H9 (cell line): ENCODE measurements at regions not wholly inside any gene's neighbourhood (a gene's known extent, or its start where the extent isn't known, plus 50 kb on each side); places are given as distances from the start of the nearest gene placed in this dataset.

Experiments
- DNase-seq: peaks from one replicate; pipeline ENCODE4 v3.0.0-alpha.2; 2017
- H2AFZ ChIP-seq: one replicate; pipeline ENCODE4 v1.6.1; 2013; ENCODE audit warnings: mild to moderate bottlenecking, low read length, control low read depth, moderate library complexity
- H2AK5ac ChIP-seq: 2 replicates; pipeline ENCODE4 v1.6.1; 2013; ENCODE audit warnings: low read length, control low read depth, mixed read lengths; ENCODE audit not compliant: insufficient read length
- H2BK120ac ChIP-seq: one replicate; pipeline ENCODE4 v1.6.1; 2013; ENCODE audit warnings: low read depth, mild to moderate bottlenecking, low read length, control low read depth, inconsistent platforms; ENCODE audit not compliant: poor library complexity, severe bottlenecking
- H2BK12ac ChIP-seq: 2 replicates; pipeline ENCODE4 v1.6.1; 2013; ENCODE audit warnings: low read length, control low read depth, mixed read lengths, low read depth; ENCODE audit not compliant: insufficient read length
- H2BK15ac ChIP-seq: 2 replicates; pipeline ENCODE4 v1.6.1; 2013; ENCODE audit warnings: low read depth, low read length, control low read depth
- H2BK20ac ChIP-seq: one replicate; pipeline ENCODE4 v1.6.1; 2013; ENCODE audit warnings: low read depth, mild to moderate bottlenecking, low read length, control low read depth, inconsistent platforms; ENCODE audit not compliant: poor library complexity, severe bottlenecking
- H2BK5ac ChIP-seq: 2 replicates; pipeline ENCODE4 v1.6.1; 2013; ENCODE audit warnings: low read length, control low read depth, mixed read lengths; ENCODE audit not compliant: insufficient read length
- H3K14ac ChIP-seq: 2 replicates; pipeline ENCODE4 v1.6.1; 2013; ENCODE audit warnings: low read length, control low read depth; ENCODE audit not compliant: insufficient read depth
- H3K18ac ChIP-seq: 2 replicates; pipeline ENCODE4 v1.6.1; 2013; ENCODE audit warnings: low read depth, mild to moderate bottlenecking, mixed read lengths, low read length, control low read depth; ENCODE audit not compliant: insufficient read length
- H3K23ac ChIP-seq: 2 replicates; pipeline ENCODE4 v1.6.1; 2013; ENCODE audit warnings: low read length, control low read depth, mixed read lengths, low read depth; ENCODE audit not compliant: insufficient read length
- H3K23me2 ChIP-seq: 2 replicates; pipeline ENCODE4 v1.6.1; 2013; ENCODE audit warnings: low read depth, mild to moderate bottlenecking, mixed read lengths, low read length, control low read depth; ENCODE audit not compliant: insufficient read length, poor library complexity, severe bottlenecking
- H3K27ac ChIP-seq: 2 replicates; pipeline ENCODE4 v1.5.1; 2013; ENCODE audit warnings: low read length, control low read depth, mixed read lengths, low read depth; ENCODE audit not compliant: insufficient read length
- H3K27me3 ChIP-seq: 2 replicates; pipeline ENCODE4 v1.6.1; 2013; ENCODE audit warnings: low read length, control low read depth, inconsistent platforms; ENCODE audit not compliant: insufficient read depth
- H3K4ac ChIP-seq: 2 replicates; pipeline ENCODE4 v1.6.1; 2013; ENCODE audit warnings: low read depth, mild to moderate bottlenecking, control low read depth, inconsistent platforms, low read length, moderate library complexity
- H3K4me1 ChIP-seq: 2 replicates; pipeline ENCODE4 v1.6.1; 2013; ENCODE audit warnings: low read length, control low read depth, inconsistent platforms; ENCODE audit not compliant: insufficient read depth
- H3K4me2 ChIP-seq: 2 replicates; pipeline ENCODE4 v1.6.1; 2013; ENCODE audit warnings: low read length, control low read depth, mixed read lengths; ENCODE audit not compliant: insufficient read length, insufficient read depth
- H3K56ac ChIP-seq: 2 replicates; pipeline ENCODE4 v1.6.1; 2013; ENCODE audit warnings: low read depth, mild to moderate bottlenecking, mixed read lengths, low read length, control low read depth; ENCODE audit not compliant: insufficient read length
- H3K79me1 ChIP-seq: 2 replicates; pipeline ENCODE4 v1.6.1; 2013; ENCODE audit warnings: low read depth, mild to moderate bottlenecking, moderate library complexity, low read length, control low read depth, inconsistent platforms; ENCODE audit not compliant: insufficient read depth, poor library complexity, severe bottlenecking
- H3K79me2 ChIP-seq: 2 replicates; pipeline ENCODE4 v1.6.1; 2013; ENCODE audit warnings: low read length, control low read depth, inconsistent platforms; ENCODE audit not compliant: insufficient read depth
- H3K9ac ChIP-seq: 2 replicates; pipeline ENCODE4 v1.6.1; 2013; ENCODE audit warnings: low read length, control low read depth, mixed read lengths; ENCODE audit not compliant: insufficient read length; ENCODE audit errors: extremely low read depth
- H3K9me3 ChIP-seq: one replicate; pipeline ENCODE4 v1.6.1; 2013; ENCODE audit warnings: low read depth, low read length, inconsistent platforms; ENCODE audit not compliant: control insufficient read depth
- H3T11ph ChIP-seq: one replicate; pipeline ENCODE4 v1.6.1; 2013; ENCODE audit warnings: mild to moderate bottlenecking, low read length, control low read depth, inconsistent platforms
- H4K20me1 ChIP-seq: one replicate; pipeline ENCODE4 v1.6.1; 2013; ENCODE audit not compliant: control insufficient read depth, insufficient read length, insufficient read depth
- H4K5ac ChIP-seq: 2 replicates; pipeline ENCODE4 v1.6.1; 2013; ENCODE audit warnings: low read depth, mild to moderate bottlenecking, mixed read lengths, low read length, control low read depth; ENCODE audit not compliant: insufficient read length
- H4K8ac ChIP-seq: replicated peaks from 2 replicates; pipeline ENCODE4 v1.6.1; 2013; ENCODE audit warnings: low read length, control low read depth, mixed read lengths, low read depth; ENCODE audit not compliant: insufficient read length
- H4K91ac ChIP-seq: 2 replicates; pipeline ENCODE4 v1.6.1; 2013; ENCODE audit warnings: low read depth, mild to moderate bottlenecking, moderate library complexity, mixed read lengths, low read length, control low read depth; ENCODE audit not compliant: insufficient read length
- H3K27ac Mint-ChIP-seq, 3 experiments: 2 replicates in 2 of 3; 3 replicates in 1 of 3; pipeline ENCODE4 v1.8.0; 2020 to 2021; ENCODE audit warnings: mixed read lengths in 3 of 3, mild to moderate bottlenecking in 1 of 3, moderate library complexity in 1 of 3
- H3K27me3 Mint-ChIP-seq: 2 replicates; pipeline ENCODE4 v1.8.0; 2021; ENCODE audit warnings: low read depth, mild to moderate bottlenecking, moderate library complexity, mixed read lengths
- H3K36me3 Mint-ChIP-seq, 3 experiments: 2 replicates in 2 of 3; 3 replicates in 1 of 3; pipeline ENCODE4 v1.8.0; 2020 to 2021; ENCODE audit warnings: low read depth in 3 of 3, mixed read lengths in 3 of 3; ENCODE audit not compliant: insufficient read depth in 1 of 3
- H3K4me1 Mint-ChIP-seq, 2 experiments: 2 replicates each; pipeline ENCODE4 v1.8.0; 2020; ENCODE audit warnings: mixed read lengths in 2 of 2
- H3K4me3 Mint-ChIP-seq, 2 experiments: 2 replicates in 1 of 2; 3 replicates in 1 of 2; pipeline ENCODE4 v1.8.0; 2020 to 2021; ENCODE audit warnings: mild to moderate bottlenecking in 2 of 2, mixed read lengths in 2 of 2, moderate library complexity in 1 of 2
- H3K9me3 Mint-ChIP-seq, 2 experiments: 2 replicates in 1 of 2; 3 replicates in 1 of 2; pipeline ENCODE4 v1.8.0; 2020; ENCODE audit warnings: mild to moderate bottlenecking in 2 of 2, mixed read lengths in 2 of 2, moderate library complexity in 1 of 2
- WGBS: extraction: QIAGEN DNeasy Blood & Tissue Kit; methylation state at CpG from one replicate; pipeline ENCODE4 v1.1.7; 2013; ENCODE audit warnings: missing lambda C conversion rate, low lambda C conversion rate, mixed read lengths; ENCODE audit not compliant: insufficient read length; ENCODE audit errors: extremely low coverage; 5-methylcytosine and 5-hydroxymethylcytosine counted together
- TF ChIP-seq, protein P1 (sequence below): fragments of 200-600 bp; sonication (generic); conservative IDR thresholded peaks from 3 replicates; pipeline ENCODE4 v1.8.0; 2021; ENCODE audit warnings: antibody characterized with exemption, mild to moderate bottlenecking

DNA sequence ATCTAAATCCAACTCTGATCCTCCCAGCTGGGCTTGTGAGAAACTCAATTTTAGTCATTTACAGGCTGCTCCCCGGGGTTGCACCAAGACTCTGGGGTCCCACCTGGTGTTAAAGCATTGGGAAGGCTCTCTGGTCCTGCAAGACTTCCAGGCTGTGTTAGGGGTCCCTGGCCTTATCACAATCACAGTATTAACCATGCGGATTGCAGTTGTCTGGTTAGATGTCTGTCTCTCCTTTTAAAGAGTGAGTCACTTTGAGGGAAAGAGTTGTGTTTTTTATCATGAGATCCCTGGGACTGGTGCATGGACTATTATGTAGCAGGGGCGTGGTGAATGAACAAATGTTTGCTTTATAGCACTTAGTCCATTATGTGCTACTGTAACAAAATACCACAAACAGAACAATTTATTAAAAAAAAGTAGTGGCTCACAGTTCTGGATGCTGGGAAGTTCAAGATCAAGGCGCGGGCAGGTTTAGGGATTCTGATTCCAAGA is 531.4 kb downstream of the FUT8 start:
- Histone ChIP-seq H3K23ac (no peak overlapping the region), H3K27me3 (no peaks in the 10 kb centered on the region), H3K79me2 (no peaks in the 10 kb centered on the region), H3K18ac (no peak overlapping the region), H3K56ac (no peak overlapping the region), H4K8ac (no peak overlapping the region), H2AFZ (no peak overlapping the region), H3K4me1 (no peaks in the 10 kb centered on the region; the same call in 1 of the 2 replicates), H2BK20ac (no peak overlapping the region), H3K79me1 (no peaks in the 10 kb centered on the region), H2BK5ac (no peak overlapping the region), H4K20me1 (no peaks in the 10 kb centered on the region), H2BK12ac (no peak overlapping the region), H4K91ac (no peak overlapping the region), H3T11ph (no peak overlapping the region), H2AK5ac (no peak overlapping the region), H2BK120ac (no peak overlapping the region), H4K5ac (no peak overlapping the region), H3K23me2 (no peaks in the 10 kb centered on the region), H3K4ac (no peak overlapping the region), H3K9me3 (no peaks in the 10 kb centered on the region), H2BK15ac (no peak overlapping the region), H3K9ac (no peak overlapping the region), H3K4me2 (no peak overlapping the region), H3K27ac (no peak overlapping the region), H3K14ac (no peak overlapping the region)
- TF ChIP-seq, protein P1, sequence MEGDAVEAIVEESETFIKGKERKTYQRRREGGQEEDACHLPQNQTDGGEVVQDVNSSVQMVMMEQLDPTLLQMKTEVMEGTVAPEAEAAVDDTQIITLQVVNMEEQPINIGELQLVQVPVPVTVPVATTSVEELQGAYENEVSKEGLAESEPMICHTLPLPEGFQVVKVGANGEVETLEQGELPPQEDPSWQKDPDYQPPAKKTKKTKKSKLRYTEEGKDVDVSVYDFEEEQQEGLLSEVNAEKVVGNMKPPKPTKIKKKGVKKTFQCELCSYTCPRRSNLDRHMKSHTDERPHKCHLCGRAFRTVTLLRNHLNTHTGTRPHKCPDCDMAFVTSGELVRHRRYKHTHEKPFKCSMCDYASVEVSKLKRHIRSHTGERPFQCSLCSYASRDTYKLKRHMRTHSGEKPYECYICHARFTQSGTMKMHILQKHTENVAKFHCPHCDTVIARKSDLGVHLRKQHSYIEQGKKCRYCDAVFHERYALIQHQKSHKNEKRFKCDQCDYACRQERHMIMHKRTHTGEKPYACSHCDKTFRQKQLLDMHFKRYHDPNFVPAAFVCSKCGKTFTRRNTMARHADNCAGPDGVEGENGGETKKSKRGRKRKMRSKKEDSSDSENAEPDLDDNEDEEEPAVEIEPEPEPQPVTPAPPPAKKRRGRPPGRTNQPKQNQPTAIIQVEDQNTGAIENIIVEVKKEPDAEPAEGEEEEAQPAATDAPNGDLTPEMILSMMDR = no peak
- WGBS = no CpG with 5 or more reads among the region's 5 CpGs
- DNase-seq = no peak
- Mint-ChIP-seq H3K4me3 (no peak overlapping the region; a peak in 1 of 5 replicates), H3K27me3 (peaks cover 1% of the 10 kb centered on the region; the same call in 1 of the 2 replicates), H3K9me3 (no peaks in the 10 kb centered on the region), H3K36me3 (no peaks in the 10 kb centered on the region; a peak in 1 of 7 replicates), H3K4me1 (peaks cover 22 to 25% of the 10 kb centered on the region in 2 experiments), H3K27ac (no peak overlapping the region)
